ENCODE measurements at regions not wholly inside any gene's neighbourhood (a gene's known extent, or its start where the extent isn't known, plus 50 kb on each side); places are given as distances from the start of the nearest gene placed in this dataset.

DNA sequence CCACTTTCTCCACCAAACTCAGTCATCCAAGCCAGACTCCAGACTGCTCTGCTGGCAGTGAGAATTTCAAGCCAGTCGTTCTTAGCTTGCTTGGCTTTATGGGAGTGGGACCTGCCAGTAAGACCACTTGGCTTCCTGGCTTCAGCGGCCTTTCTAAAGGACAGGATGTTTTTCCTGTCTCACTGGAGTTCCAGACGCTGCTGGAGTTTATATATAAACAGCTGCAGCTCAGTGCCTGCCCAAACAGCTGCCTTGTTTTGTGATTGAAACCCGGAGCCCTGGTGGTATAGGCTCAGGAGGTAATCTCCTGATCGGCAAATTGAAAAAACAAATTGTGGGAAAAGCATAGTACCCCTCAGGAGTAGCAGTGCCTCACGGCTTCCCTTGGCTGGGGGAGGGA is 1165.8 kb upstream of the ADGRL3 start:
- DNase-seq (ENCODE audit: insufficient read length, low spot score) = no peak
- TF ChIP-seq CTCF (IDR thresholded peaks at IDR 0.05; ENCODE audit: insufficient read depth, missing control alignments) = no peak
- FAIRE-seq = no peak

GRCh38 chr4:60039908-60040307 is 1160.2 kb upstream of the ADGRL3 start:
- DNase-seq (ENCODE audit: insufficient read length, low spot score) (no peak), FAIRE-seq (no peak)
- TF ChIP-seq CTCF (IDR thresholded peaks at IDR 0.05; ENCODE audit: insufficient read depth, missing control alignments) = no peak

DNA sequence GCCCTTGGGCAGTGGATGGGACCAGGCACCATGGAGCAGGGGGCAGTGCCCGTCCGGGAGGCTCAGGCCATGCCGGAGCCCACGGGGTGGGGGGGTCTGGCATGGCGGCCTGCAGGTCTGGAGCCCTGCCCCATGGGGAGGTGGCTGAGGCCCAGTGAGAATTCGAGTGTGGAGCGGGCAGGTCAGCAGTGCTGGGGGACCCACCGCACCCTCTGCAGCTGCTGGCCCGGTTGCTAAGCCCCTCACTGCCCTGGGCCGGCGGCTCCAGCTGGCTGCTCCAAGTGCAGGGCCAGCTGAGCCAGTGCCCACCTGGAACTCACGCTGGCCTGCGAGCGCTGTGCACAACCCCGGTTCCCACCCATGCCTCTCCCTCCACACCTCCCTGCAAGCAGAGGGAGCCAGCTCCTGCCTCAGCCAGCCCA is 1157.9 kb upstream of the ADGRL3 start:
- no peak for TF ChIP-seq CTCF (IDR thresholded peaks at IDR 0.05; ENCODE audit: insufficient read depth, missing control alignments)
- DNase-seq (ENCODE audit: insufficient read length, low spot score) = no peak
- no peak for FAIRE-seq

DNA sequence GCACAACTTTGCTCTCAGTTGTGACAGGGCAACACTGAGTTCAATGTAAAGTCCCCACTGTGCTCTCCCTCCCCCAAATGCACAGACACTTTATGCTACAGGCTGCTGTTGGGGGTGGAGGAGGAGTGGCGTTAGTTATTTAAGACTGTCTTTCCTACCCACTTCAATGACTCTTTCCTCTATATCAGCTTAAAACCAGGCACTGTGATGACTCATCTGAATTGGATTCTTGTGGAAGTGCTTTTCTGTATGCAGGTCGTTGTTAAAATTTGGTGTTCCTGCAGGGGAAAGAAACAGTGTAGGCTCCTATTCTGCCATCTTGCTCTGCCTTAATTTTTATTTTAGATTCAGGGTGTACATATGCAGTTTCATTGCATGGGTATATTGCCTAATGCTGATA is 1157.2 kb upstream of the ADGRL3 start:
- FAIRE-seq = no peak
- no peak for DNase-seq (ENCODE audit: insufficient read length, low spot score)
- no peak for TF ChIP-seq CTCF (IDR thresholded peaks at IDR 0.05; ENCODE audit: insufficient read depth, missing control alignments)

- no peak for TF ChIP-seq CTCF (IDR thresholded peaks at IDR 0.05; ENCODE audit: insufficient read depth, missing control alignments)
- no peak for FAIRE-seq
Observed at GRCh38 chr4:60078984-60079383, 1121.1 kb upstream of the ADGRL3 start.

DNA sequence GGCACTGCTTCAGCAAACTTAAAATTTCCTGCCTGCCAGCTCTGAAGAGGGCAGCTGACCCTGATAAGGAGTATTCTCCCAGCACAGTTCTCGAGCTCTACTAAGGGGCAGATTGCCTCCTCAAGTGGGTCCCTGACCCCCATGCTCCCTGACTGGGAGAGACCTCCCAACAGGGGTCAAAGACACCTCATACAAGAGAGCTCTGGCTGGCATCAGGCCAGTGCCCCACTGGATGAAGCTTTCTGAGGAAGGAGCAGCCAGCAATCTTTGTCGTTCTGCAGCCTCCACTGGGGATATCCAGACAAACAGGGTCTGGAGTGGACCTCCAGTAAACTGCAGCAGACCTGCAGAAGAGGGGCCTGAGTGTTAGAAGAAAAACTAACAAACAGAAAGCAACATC is 1118.3 kb upstream of the ADGRL3 start:
- FAIRE-seq = no peak
- DNase-seq (ENCODE audit: insufficient read length, low spot score) = no peak
- no peak for TF ChIP-seq CTCF (IDR thresholded peaks at IDR 0.05; ENCODE audit: insufficient read depth, missing control alignments)

More at GRCh38 chr4:60078984-60079383, 1121.1 kb upstream of the ADGRL3 start:
- DNase-seq (ENCODE audit: insufficient read length, low spot score) = no peak

- FAIRE-seq (no peak), DNase-seq (ENCODE audit: insufficient read length, low spot score) (no peak)
- no peak for TF ChIP-seq CTCF (IDR thresholded peaks at IDR 0.05; ENCODE audit: insufficient read depth, missing control alignments)
Observed at GRCh38 chr4:60088807-60089486, 1111.2 kb upstream of the ADGRL3 start.
